Lower leg skin (tissue), 3 donors: ENCODE measurements at regions not wholly inside any gene's neighbourhood (a gene's known extent, or its start where the extent isn't known, plus 50 kb on each side); places are given as distances from the start of the nearest gene placed in this dataset.

Source experiments
- CTCF ChIP-seq, 3 donors: fragments of 450-650 bp; IDR thresholded peaks; one replicate each; pipeline ENCODE4 v1.5.1; 2016; ENCODE audit warnings: antibody characterized with exemption in 3 of 3, mild to moderate bottlenecking in 3 of 3, moderate library complexity in 2 of 3
- POLR2A ChIP-seq, 2 donors: fragments of 450-650 bp; IDR thresholded peaks; one replicate each; pipeline ENCODE4 v1.6.1; 2016 to 2017; ENCODE audit warnings: antibody characterized with exemption in 2 of 2, mild to moderate bottlenecking in 1 of 2, moderate library complexity in 1 of 2

- TF ChIP-seq CTCF (IDR thresholded peaks at IDR 0.05) (no peak), POLR2A (IDR thresholded peaks at IDR 0.05) (no peak)
Measured at GRCh38 chr3:70612920-70613319, 300.5 kb upstream of the MDFIC2 start.
